ENCODE measurements at regions not wholly inside any gene's neighbourhood (a gene's known extent, or its start where the extent isn't known, plus 50 kb on each side); places are given as distances from the start of the nearest gene placed in this dataset.

DNA sequence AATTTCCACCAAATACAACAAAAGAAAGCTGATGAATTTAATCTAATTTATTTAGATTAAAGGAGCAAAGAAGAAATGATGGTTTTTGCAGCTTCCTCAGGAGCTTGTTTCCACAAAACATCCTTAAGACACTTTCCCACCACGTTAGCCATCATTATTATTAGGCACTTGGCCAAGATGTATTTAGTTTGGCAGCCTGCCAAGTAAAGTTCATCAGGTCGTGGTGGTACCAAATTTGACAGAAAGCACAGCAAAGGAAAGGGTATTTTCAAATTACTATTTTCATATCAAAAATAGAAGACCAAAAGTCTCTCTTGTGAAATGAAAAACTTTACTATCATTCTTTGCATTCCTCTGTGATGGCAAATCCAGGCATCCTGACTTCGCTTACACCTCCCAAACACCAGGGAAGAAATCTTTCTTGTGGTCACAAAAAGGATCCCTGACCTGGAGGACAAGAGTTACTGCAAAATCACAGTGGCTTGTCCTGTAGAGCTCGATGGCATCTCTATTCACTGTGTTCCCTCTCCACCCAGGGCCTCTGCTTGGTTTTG lies 123.1 kb upstream of the INHBA start:
- ATAC-seq (no peak), DNase-seq (peak; percentile 6)
- Histone ChIP-seq H2AFZ (ENCODE audit: low read length) (no peak overlapping the region), H3K4me3 (ENCODE audit: low read length) (no peak overlapping the region), H3F3A (ENCODE audit: low read length, unreplicated experiment) (no peaks in the 10 kb centered on the region), H3K27ac (ENCODE audit: low read length) (no peak overlapping the region), H3K79me2 (ENCODE audit: low read length) (no peaks in the 10 kb centered on the region), H3K4me1 (ENCODE audit: insufficient read depth, low read length) (no peaks in the 10 kb centered on the region), H3K36me3 (ENCODE audit: low read depth, low read length) (no peaks in the 10 kb centered on the region), H4K20me1 (ENCODE audit: low read length) (no peaks in the 10 kb centered on the region), H3K27me3 (ENCODE audit: low read length) (no peaks in the 10 kb centered on the region), H3K9ac (ENCODE audit: low read length) (no peak overlapping the region), H3K9me3 (ENCODE audit: low read length) (no peaks in the 10 kb centered on the region), H3K4me2 (ENCODE audit: low read length) (no peak overlapping the region), H3K9me2 (replicated peaks; ENCODE audit: low read length) (no peaks in the 10 kb centered on the region)
- intact Hi-C loops (cut with micrococcal nuclease) = no loop called here
- no peak for TF ChIP-seq EZH2phosphoT487 (IDR thresholded peaks at IDR 0.05; ENCODE audit: borderline replicate concordance, low read length)
- TF ChIP-seq, protein P1, sequence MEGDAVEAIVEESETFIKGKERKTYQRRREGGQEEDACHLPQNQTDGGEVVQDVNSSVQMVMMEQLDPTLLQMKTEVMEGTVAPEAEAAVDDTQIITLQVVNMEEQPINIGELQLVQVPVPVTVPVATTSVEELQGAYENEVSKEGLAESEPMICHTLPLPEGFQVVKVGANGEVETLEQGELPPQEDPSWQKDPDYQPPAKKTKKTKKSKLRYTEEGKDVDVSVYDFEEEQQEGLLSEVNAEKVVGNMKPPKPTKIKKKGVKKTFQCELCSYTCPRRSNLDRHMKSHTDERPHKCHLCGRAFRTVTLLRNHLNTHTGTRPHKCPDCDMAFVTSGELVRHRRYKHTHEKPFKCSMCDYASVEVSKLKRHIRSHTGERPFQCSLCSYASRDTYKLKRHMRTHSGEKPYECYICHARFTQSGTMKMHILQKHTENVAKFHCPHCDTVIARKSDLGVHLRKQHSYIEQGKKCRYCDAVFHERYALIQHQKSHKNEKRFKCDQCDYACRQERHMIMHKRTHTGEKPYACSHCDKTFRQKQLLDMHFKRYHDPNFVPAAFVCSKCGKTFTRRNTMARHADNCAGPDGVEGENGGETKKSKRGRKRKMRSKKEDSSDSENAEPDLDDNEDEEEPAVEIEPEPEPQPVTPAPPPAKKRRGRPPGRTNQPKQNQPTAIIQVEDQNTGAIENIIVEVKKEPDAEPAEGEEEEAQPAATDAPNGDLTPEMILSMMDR (conservative IDR thresholded peaks at IDR 0.05; ENCODE audit: low read depth, low read length) = no peak
- no peak for TF ChIP-seq EZH2 (IDR thresholded peaks at IDR 0.05; ENCODE audit: low read length, unreplicated experiment)
- ChIA-PET CTCF (no interaction called here), POLR2A (ENCODE audit: unreplicated experiment) (no interaction called here)
- no TSS peak for BruUV-seq (replicated peaks)

DNA sequence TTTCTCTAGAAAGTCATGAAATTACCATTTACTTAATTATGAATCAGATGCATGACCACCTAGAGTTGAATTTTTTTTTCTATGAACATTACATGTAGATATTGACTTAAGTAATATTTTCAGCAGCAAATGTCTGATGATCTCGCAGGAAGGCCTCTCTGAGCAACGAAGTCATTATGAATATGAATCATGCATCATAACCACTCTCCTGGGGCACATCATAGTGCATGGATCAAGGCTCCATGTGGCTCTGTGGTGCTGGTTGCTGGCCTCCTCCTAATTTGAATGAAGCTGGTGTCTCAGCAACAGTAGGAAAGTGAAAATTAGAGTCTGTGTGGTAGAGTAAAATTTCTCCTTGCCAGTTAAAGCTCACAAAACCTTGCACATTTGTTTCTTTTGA lies 121.4 kb upstream of the INHBA start:
- Histone ChIP-seq H2AFZ (ENCODE audit: low read length) (no peak overlapping the region), H3K27ac (ENCODE audit: low read length) (no peak overlapping the region), H3K9me3 (ENCODE audit: low read length) (no peaks in the 10 kb centered on the region), H3K9me2 (replicated peaks; ENCODE audit: low read length) (no peaks in the 10 kb centered on the region), H3K4me3 (ENCODE audit: low read length) (no peak overlapping the region), H4K20me1 (ENCODE audit: low read length) (no peaks in the 10 kb centered on the region), H3F3A (ENCODE audit: low read length, unreplicated experiment) (no peaks in the 10 kb centered on the region), H3K4me2 (ENCODE audit: low read length) (no peak overlapping the region), H3K36me3 (ENCODE audit: low read depth, low read length) (no peaks in the 10 kb centered on the region), H3K79me2 (ENCODE audit: low read length) (no peaks in the 10 kb centered on the region), H3K27me3 (ENCODE audit: low read length) (no peaks in the 10 kb centered on the region), H3K4me1 (ENCODE audit: insufficient read depth, low read length) (no peaks in the 10 kb centered on the region), H3K9ac (ENCODE audit: low read length) (no peak overlapping the region)
- ATAC-seq (no peak; the same call in 1 of the 2 replicates), DNase-seq (peak; percentile 33)
- ChIA-PET CTCF (no interaction called here), POLR2A (ENCODE audit: unreplicated experiment) (no interaction called here)
- intact Hi-C loops (cut with micrococcal nuclease) = no loop called here
- TF ChIP-seq EZH2 (IDR thresholded peaks at IDR 0.05; ENCODE audit: low read length, unreplicated experiment) = no peak
- TF ChIP-seq, protein P1 (conservative IDR thresholded peaks at IDR 0.05; ENCODE audit: low read depth, low read length) = no peak
- no peak for TF ChIP-seq EZH2phosphoT487 (IDR thresholded peaks at IDR 0.05; ENCODE audit: borderline replicate concordance, low read length)
- no TSS peak for BruUV-seq (replicated peaks)

DNA sequence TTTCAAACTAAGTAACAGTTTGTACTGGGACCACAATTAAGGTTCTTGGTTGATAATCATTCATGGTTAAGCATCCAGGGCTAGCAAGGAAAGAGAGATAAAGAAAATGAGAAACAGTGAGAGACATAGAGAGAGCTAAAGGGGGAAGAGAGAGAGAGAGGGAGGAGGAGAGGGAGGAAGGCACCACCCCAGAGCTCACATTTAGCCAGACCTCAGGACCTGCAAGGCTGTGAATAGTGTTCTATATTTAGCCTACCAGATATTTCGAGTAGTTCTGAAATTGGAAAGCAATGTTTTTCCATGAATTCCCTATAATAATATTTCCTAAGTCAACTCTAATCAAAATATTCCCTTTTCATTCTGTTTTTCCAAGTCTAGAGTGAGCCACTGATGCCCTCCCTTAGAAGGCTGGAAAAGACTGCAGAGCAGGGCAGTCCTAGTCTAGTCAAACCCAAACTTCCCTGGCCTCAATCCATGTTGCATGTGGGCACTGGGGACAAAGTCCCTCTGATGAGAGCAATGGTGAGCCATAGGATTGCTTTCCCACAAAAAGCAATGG lies 119.4 kb upstream of the INHBA start:
- H3K36me3 ChIP-seq (ENCODE audit: low read depth, low read length) = no peaks in the 10 kb centered on the region
- H3K27ac ChIP-seq (ENCODE audit: low read length) = no peak overlapping the region
- no peaks in the 10 kb centered on the region for H3K9me3 ChIP-seq (ENCODE audit: low read length)
- CTCF ChIA-PET = no interaction called here
- no peak overlapping the region for H3K4me3 ChIP-seq (ENCODE audit: low read length)
- H3K4me2 ChIP-seq (ENCODE audit: low read length) = no peak overlapping the region
- no peak overlapping the region for H2AFZ ChIP-seq (ENCODE audit: low read length)
- POLR2A ChIA-PET (ENCODE audit: unreplicated experiment) = no interaction called here
- no peaks in the 10 kb centered on the region for H3K4me1 ChIP-seq (ENCODE audit: insufficient read depth, low read length)
- H4K20me1 ChIP-seq (ENCODE audit: low read length) = no peaks in the 10 kb centered on the region
- no peaks in the 10 kb centered on the region for H3F3A ChIP-seq (ENCODE audit: low read length, unreplicated experiment)
- TF ChIP-seq, protein P1 (conservative IDR thresholded peaks at IDR 0.05; ENCODE audit: low read depth, low read length) = no peak
- TF ChIP-seq EZH2phosphoT487 (IDR thresholded peaks at IDR 0.05; ENCODE audit: borderline replicate concordance, low read length) (no peak), EZH2 (IDR thresholded peaks at IDR 0.05; ENCODE audit: low read length, unreplicated experiment) (no peak)
- no peaks in the 10 kb centered on the region for H3K79me2 ChIP-seq (ENCODE audit: low read length)
- intact Hi-C loops (cut with micrococcal nuclease) = no loop called here
- no peaks in the 10 kb centered on the region for H3K9me2 ChIP-seq (replicated peaks; ENCODE audit: low read length)
- ATAC-seq (no peak), DNase-seq (no peak)
- H3K27me3 ChIP-seq (ENCODE audit: low read length) = no peaks in the 10 kb centered on the region
- H3K9ac ChIP-seq (ENCODE audit: low read length) = no peak overlapping the region
- BruUV-seq (replicated peaks) = no TSS peak
